ENCODE measurements at regions not wholly inside any gene's neighbourhood (a gene's known extent, or its start where the extent isn't known, plus 50 kb on each side); places are given as distances from the start of the nearest gene placed in this dataset.
A peak's percentile ranks its signal among the peaks of the same experiment; 100 is the strongest.

GRCh38 chr11:109849051-109849450, 244.1 kb upstream of the ZC3H12C start:
- H3K4me1 ChIP-seq: no peaks in the 10 kb centered on the region
- H3K4me3 ChIP-seq: no peak overlapping the region
- intact Hi-C loops (cut with DNase I): no loop called here
- no peaks in the 10 kb centered on the region for H3K9me3 ChIP-seq
- DNase-seq (no peak), ATAC-seq (no peak)
- no peak for TF ChIP-seq CTCF (IDR thresholded peaks at IDR 0.05)
- H3K36me3 ChIP-seq: no peaks in the 10 kb centered on the region
- H3K27ac ChIP-seq: no peak overlapping the region
- H3K27me3 ChIP-seq (ENCODE audit: low read depth): no peaks in the 10 kb centered on the region

GRCh38 chr11:109849946-109850345, 243.2 kb upstream of the ZC3H12C start:
- intact Hi-C loops (cut with DNase I): no loop called here
- H3K27ac ChIP-seq: no peak overlapping the region
- DNase-seq (no peak), ATAC-seq (no peak)
- H3K27me3 ChIP-seq (ENCODE audit: low read depth): no peaks in the 10 kb centered on the region
- H3K36me3 ChIP-seq: no peaks in the 10 kb centered on the region
- H3K9me3 ChIP-seq: no peaks in the 10 kb centered on the region
- TF ChIP-seq CTCF (IDR thresholded peaks at IDR 0.05): no peak
- H3K4me1 ChIP-seq: no peaks in the 10 kb centered on the region
- H3K4me3 ChIP-seq: no peak overlapping the region

- Histone ChIP-seq H3K4me3 (no peak overlapping the region), H3K4me1 (no peaks in the 10 kb centered on the region), H3K36me3 (no peaks in the 10 kb centered on the region), H3K9me3 (no peaks in the 10 kb centered on the region), H3K27me3 (ENCODE audit: low read depth) (no peaks in the 10 kb centered on the region), H3K27ac (no peak overlapping the region)
- TF ChIP-seq CTCF (IDR thresholded peaks at IDR 0.05): no peak
- intact Hi-C loops (cut with DNase I): no loop called here
- DNase-seq (no peak), ATAC-seq (no peak)
Measured at GRCh38 chr11:109851780-109852390, 241.3 kb upstream of the ZC3H12C start.

- intact Hi-C loops (cut with DNase I): no loop called here
- H3K9me3 ChIP-seq: no peaks in the 10 kb centered on the region
- H3K4me3 ChIP-seq: no peak overlapping the region
- DNase-seq (no peak), ATAC-seq (no peak)
- no peaks in the 10 kb centered on the region for H3K4me1 ChIP-seq
- H3K27ac ChIP-seq: no peak overlapping the region
- no peaks in the 10 kb centered on the region for H3K27me3 ChIP-seq (ENCODE audit: low read depth)
- TF ChIP-seq CTCF (IDR thresholded peaks at IDR 0.05): peak; percentile 45
- no peaks in the 10 kb centered on the region for H3K36me3 ChIP-seq
Measured at GRCh38 chr11:109853156-109853776, 239.9 kb upstream of the ZC3H12C start.

GRCh38 chr11:109854731-109855130, 238.5 kb upstream of the ZC3H12C start:
- no peak for DNase-seq
- H3K4me1 ChIP-seq: no peaks in the 10 kb centered on the region
- H3K4me3 ChIP-seq: no peak overlapping the region
- no peaks in the 10 kb centered on the region for H3K27me3 ChIP-seq (ENCODE audit: low read depth)
- H3K27ac ChIP-seq: no peak overlapping the region
- H3K9me3 ChIP-seq: no peaks in the 10 kb centered on the region
- intact Hi-C loops (cut with DNase I): no loop called here
- H3K36me3 ChIP-seq: no peaks in the 10 kb centered on the region
- no peak for TF ChIP-seq CTCF (IDR thresholded peaks at IDR 0.05)
- no peak for ATAC-seq
